ENCODE measurements at regions not wholly inside any gene's neighbourhood (a gene's known extent, or its start where the extent isn't known, plus 50 kb on each side); places are given as distances from the start of the nearest gene placed in this dataset.

DNA sequence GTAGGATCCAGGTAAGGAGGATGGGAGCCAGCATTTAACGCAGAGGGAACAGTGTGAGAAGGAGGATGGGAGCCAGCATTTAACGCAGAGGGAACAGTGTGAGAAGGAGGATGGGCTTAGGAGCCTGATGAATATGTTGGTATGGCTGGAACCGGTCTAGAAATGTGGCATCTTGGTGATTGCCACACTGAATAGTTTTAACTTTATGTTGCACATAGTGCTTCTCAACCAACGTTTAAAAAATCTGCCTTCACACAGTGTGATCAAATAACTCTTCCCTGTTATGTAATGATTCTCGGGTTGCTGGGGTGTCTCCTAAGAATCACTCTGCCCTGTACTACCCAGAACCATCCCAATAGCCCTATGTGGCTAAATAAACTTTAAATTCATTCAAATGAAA lies 146.9 kb upstream of the DUSP10 start:
- Mint-ChIP-seq H3K36me3 (ENCODE audit: insufficient read depth, unreplicated experiment) (peaks cover 5% of the 10 kb centered on the region), H3K9me3 (ENCODE audit: low read depth, unreplicated experiment) (no peaks in the 10 kb centered on the region), H3K4me3 (ENCODE audit: low read depth, unreplicated experiment) (no peak overlapping the region), H3K4me1 (ENCODE audit: low read depth, unreplicated experiment) (peaks cover 48% of the 10 kb centered on the region), H3K27me3 (ENCODE audit: unreplicated experiment) (no peaks in the 10 kb centered on the region), H3K27ac (ENCODE audit: unreplicated experiment) (no peak overlapping the region)
- no TSS peak for BruUV-seq (replicated peaks)
- TF ChIP-seq, protein P1, sequence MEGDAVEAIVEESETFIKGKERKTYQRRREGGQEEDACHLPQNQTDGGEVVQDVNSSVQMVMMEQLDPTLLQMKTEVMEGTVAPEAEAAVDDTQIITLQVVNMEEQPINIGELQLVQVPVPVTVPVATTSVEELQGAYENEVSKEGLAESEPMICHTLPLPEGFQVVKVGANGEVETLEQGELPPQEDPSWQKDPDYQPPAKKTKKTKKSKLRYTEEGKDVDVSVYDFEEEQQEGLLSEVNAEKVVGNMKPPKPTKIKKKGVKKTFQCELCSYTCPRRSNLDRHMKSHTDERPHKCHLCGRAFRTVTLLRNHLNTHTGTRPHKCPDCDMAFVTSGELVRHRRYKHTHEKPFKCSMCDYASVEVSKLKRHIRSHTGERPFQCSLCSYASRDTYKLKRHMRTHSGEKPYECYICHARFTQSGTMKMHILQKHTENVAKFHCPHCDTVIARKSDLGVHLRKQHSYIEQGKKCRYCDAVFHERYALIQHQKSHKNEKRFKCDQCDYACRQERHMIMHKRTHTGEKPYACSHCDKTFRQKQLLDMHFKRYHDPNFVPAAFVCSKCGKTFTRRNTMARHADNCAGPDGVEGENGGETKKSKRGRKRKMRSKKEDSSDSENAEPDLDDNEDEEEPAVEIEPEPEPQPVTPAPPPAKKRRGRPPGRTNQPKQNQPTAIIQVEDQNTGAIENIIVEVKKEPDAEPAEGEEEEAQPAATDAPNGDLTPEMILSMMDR (IDR thresholded peaks at IDR 0.05; ENCODE audit: unreplicated experiment), result no peak
- DNase-seq, result no peak
- CTCF ChIA-PET, result no interaction called here
- intact Hi-C loops (cut with micrococcal nuclease; ENCODE audit: unreplicated experiment), result loop anchor here (5.0 kb wide), 2 partner anchors 132 to 146 kb away; partner anchors contain the start of gene DUSP10

DNA sequence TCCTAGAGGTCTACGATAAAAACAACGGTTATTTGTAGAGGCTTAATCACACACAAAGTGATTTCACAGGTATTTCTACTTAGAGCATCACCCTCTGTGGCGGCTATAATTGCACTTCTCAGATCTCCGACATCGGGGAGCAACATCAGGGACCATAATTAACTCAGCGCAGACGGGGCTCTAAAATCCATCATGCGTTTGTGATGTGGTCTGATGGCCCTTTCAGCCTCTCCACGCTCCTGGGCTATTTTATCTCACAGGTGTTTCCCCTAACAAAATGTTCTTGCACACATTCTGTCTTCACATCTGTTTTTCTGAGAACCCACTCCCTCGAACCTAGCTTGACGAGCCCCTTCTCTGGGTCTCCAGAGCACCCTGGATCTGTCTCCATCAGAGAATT lies 146.3 kb upstream of the DUSP10 start:
- no peak overlapping the region for H3K27ac Mint-ChIP-seq (ENCODE audit: unreplicated experiment)
- H3K4me3 Mint-ChIP-seq (ENCODE audit: low read depth, unreplicated experiment), result no peak overlapping the region
- intact Hi-C loops (cut with micrococcal nuclease; ENCODE audit: unreplicated experiment), result loop anchor here (5.0 kb wide), 2 partner anchors 131 to 146 kb away; partner anchors contain the start of gene DUSP10
- H3K4me1 Mint-ChIP-seq (ENCODE audit: low read depth, unreplicated experiment), result peaks cover 48% of the 10 kb centered on the region
- no peak for DNase-seq
- H3K9me3 Mint-ChIP-seq (ENCODE audit: low read depth, unreplicated experiment), result no peaks in the 10 kb centered on the region
- CTCF ChIA-PET, result no interaction called here
- BruUV-seq (replicated peaks), result no TSS peak
- TF ChIP-seq, protein P1 (IDR thresholded peaks at IDR 0.05; ENCODE audit: unreplicated experiment), result no peak
- no peaks in the 10 kb centered on the region for H3K27me3 Mint-ChIP-seq (ENCODE audit: unreplicated experiment)
- H3K36me3 Mint-ChIP-seq (ENCODE audit: insufficient read depth, unreplicated experiment), result peaks cover 5% of the 10 kb centered on the region

DNA sequence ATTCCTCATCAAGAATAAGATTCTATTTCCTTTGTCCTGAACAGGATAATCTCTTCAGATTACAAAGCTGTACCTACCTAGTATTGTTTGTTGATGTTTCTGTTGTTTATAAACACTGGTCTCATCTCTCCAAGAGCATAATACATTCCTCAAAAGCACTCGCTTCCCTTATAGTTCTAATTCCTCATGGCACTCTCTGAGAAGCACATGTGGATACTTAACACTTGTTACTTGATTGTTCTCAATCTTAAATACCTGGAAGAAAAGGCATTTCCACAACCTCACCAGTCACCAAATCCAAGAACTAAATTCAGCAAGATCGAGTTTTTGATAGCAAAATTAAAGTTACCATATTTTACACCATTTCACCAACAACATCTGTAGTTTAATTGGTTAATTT lies 145.9 kb upstream of the DUSP10 start:
- no TSS peak for BruUV-seq (replicated peaks)

DNA sequence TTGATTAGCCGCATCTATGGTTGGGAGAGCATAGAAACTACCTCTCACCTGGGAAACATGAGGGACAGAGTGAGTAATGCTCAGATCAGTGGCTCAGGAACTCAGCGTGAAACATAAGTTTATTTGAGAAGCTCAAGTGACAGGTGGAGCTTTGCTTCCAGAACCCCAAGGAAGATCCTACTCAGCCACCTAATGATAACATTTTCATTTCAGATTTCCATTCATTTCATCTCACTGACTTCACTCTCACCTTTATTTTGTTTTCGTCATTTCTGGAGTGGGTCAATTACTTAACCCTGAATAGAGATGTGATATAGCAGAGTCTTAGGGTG lies 145.5 kb upstream of the DUSP10 start:
- H3K27me3 Mint-ChIP-seq (ENCODE audit: unreplicated experiment), result no peaks in the 10 kb centered on the region
- peak overlapping the region; percentile 93 for H3K27ac Mint-ChIP-seq (ENCODE audit: unreplicated experiment)
- peak overlapping the region; percentile 57 for H3K4me3 Mint-ChIP-seq (ENCODE audit: low read depth, unreplicated experiment)
- H3K36me3 Mint-ChIP-seq (ENCODE audit: insufficient read depth, unreplicated experiment), result peaks cover 5% of the 10 kb centered on the region
- CTCF ChIA-PET, result interaction anchor here (0.8 to 1.4 kb wide), 4 partner anchors 10 to 145 kb away, joined by 3 read pairs; no protein-coding TSS in a partner anchor
- intact Hi-C loops (cut with micrococcal nuclease; ENCODE audit: unreplicated experiment), result loop anchor here (1.0 to 5.0 kb wide), 3 partner anchors 78 to 145 kb away; partner anchors contain the start of gene DUSP10
- H3K9me3 Mint-ChIP-seq (ENCODE audit: low read depth, unreplicated experiment), result no peaks in the 10 kb centered on the region
- H3K4me1 Mint-ChIP-seq (ENCODE audit: low read depth, unreplicated experiment), result peaks cover 48% of the 10 kb centered on the region
- no peak for DNase-seq
- TF ChIP-seq, protein P1 (IDR thresholded peaks at IDR 0.05; ENCODE audit: unreplicated experiment), result no peak
- no TSS peak for BruUV-seq (replicated peaks)

More for the DNA sequence above, 145.9 kb upstream of the DUSP10 start:
- intact Hi-C loops (cut with micrococcal nuclease; ENCODE audit: unreplicated experiment), result loop anchor here (1.0 to 5.0 kb wide), 3 partner anchors 78 to 145 kb away; partner anchors contain the start of gene DUSP10
- TF ChIP-seq, protein P1 (IDR thresholded peaks at IDR 0.05; ENCODE audit: unreplicated experiment), result no peak
- DNase-seq, result no peak
- CTCF ChIA-PET, result interaction anchor here (0.8 to 1.2 kb wide), 3 partner anchors 15 to 145 kb away, joined by 3 read pairs; no protein-coding TSS in a partner anchor
- H3K9me3 Mint-ChIP-seq (ENCODE audit: low read depth, unreplicated experiment), result no peaks in the 10 kb centered on the region
- H3K27ac Mint-ChIP-seq (ENCODE audit: unreplicated experiment), result peak overlapping the region; percentile 93
- no peaks in the 10 kb centered on the region for H3K27me3 Mint-ChIP-seq (ENCODE audit: unreplicated experiment)
- H3K4me1 Mint-ChIP-seq (ENCODE audit: low read depth, unreplicated experiment), result peaks cover 48% of the 10 kb centered on the region
- no peak overlapping the region for H3K4me3 Mint-ChIP-seq (ENCODE audit: low read depth, unreplicated experiment)
- H3K36me3 Mint-ChIP-seq (ENCODE audit: insufficient read depth, unreplicated experiment), result peaks cover 5% of the 10 kb centered on the region

Data from Calu3 (cell line).